BJ (cell line): ENCODE measurements at regions not wholly inside any gene's neighbourhood (a gene's known extent, or its start where the extent isn't known, plus 50 kb on each side); places are given as distances from the start of the nearest gene placed in this dataset.

Experiments used
- CTCF ChIA-PET: fragments of 350-600 bp; formaldehyde crosslinking; extraction: SDS; loops from one replicate; lab custom pipeline; 2021; ENCODE audit warnings: antibody characterized with exemption, inconsistent platforms; lab: Yijun Ruan, JAX
- POLR2A ChIA-PET: fragments of 300-600 bp; sonication (Branson Sonifier 250); formaldehyde crosslinking; extraction: SDS; loops from one replicate; lab custom pipeline; 2021; ENCODE audit warnings: antibody characterized with exemption; lab: Charles Lee
- DNase-seq: peaks from one replicate; pipeline ENCODE4 v3.0.0-alpha.2; 2011; ENCODE audit warnings: low read depth
- H3K27me3 ChIP-seq: 2 replicates; pipeline ENCODE4 v1.6.0; 2011; ENCODE audit warnings: low read length; ENCODE audit not compliant: control insufficient read depth, insufficient read depth
- H3K36me3 ChIP-seq: 2 replicates; pipeline ENCODE4 v1.5.1; 2011; ENCODE audit warnings: low read length; ENCODE audit not compliant: control insufficient read depth, insufficient read depth
- H3K4me3 ChIP-seq: 2 replicates; pipeline ENCODE4 v1.5.1; 2011; ENCODE audit warnings: low read depth, mild to moderate bottlenecking, control low read depth, low read length
- TF ChIP-seq, protein P1 (sequence below): IDR thresholded peaks from 2 replicates; pipeline ENCODE4 v1.5.1; 2011; ENCODE audit warnings: low read depth, mild to moderate bottlenecking, control low read depth, inconsistent platforms, low read length, moderate library complexity; ENCODE audit not compliant: insufficient read depth

DNA sequence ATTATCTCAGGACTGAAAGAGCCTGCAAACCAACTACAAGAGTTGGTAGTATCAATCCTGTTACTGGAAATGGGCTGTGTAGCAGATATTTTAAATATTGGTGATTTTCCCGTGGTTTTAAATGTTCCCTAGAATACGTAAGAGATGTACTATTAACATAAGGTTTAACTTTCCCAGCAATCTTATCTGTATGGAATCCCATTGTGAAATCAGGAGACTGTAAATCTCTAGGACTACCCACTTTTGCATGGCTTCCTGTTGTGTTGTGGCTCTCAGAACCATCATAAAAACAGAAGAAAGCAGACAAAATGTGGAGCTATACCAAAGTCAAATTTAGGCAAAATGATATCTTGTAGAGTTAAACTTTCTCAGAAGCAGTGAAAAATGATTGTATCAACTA is 641.5 kb upstream of the SETBP1 start:
- no peak for DNase-seq
- TF ChIP-seq, protein P1, sequence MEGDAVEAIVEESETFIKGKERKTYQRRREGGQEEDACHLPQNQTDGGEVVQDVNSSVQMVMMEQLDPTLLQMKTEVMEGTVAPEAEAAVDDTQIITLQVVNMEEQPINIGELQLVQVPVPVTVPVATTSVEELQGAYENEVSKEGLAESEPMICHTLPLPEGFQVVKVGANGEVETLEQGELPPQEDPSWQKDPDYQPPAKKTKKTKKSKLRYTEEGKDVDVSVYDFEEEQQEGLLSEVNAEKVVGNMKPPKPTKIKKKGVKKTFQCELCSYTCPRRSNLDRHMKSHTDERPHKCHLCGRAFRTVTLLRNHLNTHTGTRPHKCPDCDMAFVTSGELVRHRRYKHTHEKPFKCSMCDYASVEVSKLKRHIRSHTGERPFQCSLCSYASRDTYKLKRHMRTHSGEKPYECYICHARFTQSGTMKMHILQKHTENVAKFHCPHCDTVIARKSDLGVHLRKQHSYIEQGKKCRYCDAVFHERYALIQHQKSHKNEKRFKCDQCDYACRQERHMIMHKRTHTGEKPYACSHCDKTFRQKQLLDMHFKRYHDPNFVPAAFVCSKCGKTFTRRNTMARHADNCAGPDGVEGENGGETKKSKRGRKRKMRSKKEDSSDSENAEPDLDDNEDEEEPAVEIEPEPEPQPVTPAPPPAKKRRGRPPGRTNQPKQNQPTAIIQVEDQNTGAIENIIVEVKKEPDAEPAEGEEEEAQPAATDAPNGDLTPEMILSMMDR: no peak
- CTCF ChIA-PET: no interaction called here
- no peaks in the 10 kb centered on the region for H3K27me3 ChIP-seq
- POLR2A ChIA-PET: no interaction called here
- H3K4me3 ChIP-seq: no peak overlapping the region
- no peaks in the 10 kb centered on the region for H3K36me3 ChIP-seq

DNA sequence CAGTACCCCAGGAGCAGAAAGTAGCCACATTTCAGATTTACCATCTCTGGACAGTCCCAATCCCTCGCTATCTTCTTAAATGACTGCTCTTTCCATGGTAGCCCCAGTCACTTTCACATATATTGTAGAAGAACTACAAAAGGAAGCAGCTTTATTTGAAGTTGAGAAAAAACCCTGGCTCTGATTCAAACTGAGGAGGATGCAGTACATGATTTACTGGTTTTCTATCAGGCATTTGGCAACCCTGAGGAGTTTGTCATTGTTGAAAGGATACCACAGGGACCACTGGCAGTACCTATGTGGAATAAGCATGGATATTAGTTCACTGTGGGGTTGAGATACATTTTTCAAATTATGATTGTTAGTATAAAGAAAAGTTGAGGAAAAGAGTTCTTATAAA is 640.9 kb upstream of the SETBP1 start:
- TF ChIP-seq, protein P1: no peak
- no peak overlapping the region for H3K4me3 ChIP-seq
- no peak for DNase-seq
- no peaks in the 10 kb centered on the region for H3K36me3 ChIP-seq
- ChIA-PET CTCF (no interaction called here), POLR2A (no interaction called here)
- no peaks in the 10 kb centered on the region for H3K27me3 ChIP-seq

DNA sequence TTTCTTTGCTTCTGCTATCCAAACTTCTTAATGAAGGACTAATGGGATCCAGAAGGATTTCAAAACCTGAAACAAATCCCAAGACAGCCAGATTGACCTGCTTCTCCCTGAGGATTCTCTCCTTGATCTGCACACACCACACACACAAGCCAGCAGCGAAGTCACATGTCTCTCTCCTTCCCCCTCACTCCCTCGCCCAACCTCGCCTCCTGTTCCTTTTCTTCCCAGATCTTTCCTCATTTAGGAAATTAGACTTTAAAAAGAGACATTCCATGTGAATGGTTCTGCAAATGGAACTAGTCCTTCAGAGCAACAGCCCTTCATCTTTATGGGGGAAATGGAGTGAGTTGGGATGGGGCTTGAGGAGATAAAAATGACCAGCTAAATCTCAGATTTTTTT is 639.1 kb upstream of the SETBP1 start:
- Histone ChIP-seq H3K27me3 (no peaks in the 10 kb centered on the region), H3K4me3 (no peak overlapping the region), H3K36me3 (no peaks in the 10 kb centered on the region)
- ChIA-PET POLR2A (interaction anchor here (0.6 kb wide), 1 partner anchor 194 kb away, joined by 4 read pairs; no protein-coding TSS in a partner anchor), CTCF (no interaction called here)
- TF ChIP-seq, protein P1: no peak
- DNase-seq: no peak

DNA sequence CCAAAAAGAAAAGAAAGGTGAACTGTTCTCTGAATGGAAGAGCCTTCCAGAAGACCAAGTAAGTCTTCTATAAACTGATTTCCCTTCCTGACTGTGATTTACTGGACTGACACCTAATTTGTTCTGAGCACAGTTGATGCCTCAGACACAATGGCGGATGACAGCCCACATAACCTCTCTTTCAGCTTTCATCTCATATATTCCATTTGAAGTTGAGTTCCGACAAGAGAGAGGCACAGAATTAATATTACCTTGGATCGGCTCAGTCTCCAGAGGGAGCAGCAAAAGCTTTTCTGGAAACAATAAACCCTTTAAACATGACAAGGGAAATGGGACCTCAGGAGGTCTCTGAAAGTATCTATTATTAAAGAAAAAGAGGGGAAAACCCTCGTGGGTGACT is 638.7 kb upstream of the SETBP1 start:
- H3K27me3 ChIP-seq: no peaks in the 10 kb centered on the region
- H3K4me3 ChIP-seq: no peak overlapping the region
- ChIA-PET POLR2A (no interaction called here), CTCF (no interaction called here)
- TF ChIP-seq, protein P1: no peak
- H3K36me3 ChIP-seq: no peaks in the 10 kb centered on the region
- no peak for DNase-seq

DNA sequence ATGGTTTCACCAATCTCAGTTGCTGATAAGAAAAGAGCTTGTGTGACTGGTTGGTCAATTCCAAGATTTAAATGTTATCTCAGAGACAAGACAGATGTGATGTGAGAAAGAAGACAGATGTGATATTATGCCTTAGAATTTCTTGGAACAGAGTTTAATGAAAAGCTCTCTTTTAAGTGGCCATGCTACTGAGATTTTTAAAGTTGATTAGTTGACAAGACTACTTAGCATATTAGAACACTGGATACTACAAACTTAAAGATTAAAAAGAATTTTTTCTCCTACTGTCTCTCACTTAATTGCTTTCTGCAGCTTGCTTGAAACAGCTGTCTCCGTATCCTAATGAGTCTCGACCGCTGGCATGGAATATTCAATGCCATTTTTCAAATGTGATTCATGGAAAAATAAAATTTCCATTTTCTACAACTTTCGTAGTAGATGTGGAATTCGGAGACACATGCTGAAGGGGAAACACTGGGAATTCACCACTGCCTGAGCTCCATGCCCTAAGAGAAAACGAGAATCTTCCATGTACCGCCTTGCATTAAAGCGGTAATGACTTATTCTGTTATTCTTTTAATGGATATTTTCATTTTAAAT is 634.2 kb upstream of the SETBP1 start:
- Histone ChIP-seq H3K4me3 (no peak overlapping the region), H3K27me3 (no peaks in the 10 kb centered on the region), H3K36me3 (no peaks in the 10 kb centered on the region)
- ChIA-PET POLR2A (no interaction called here), CTCF (no interaction called here)
- DNase-seq: no peak
- TF ChIP-seq, protein P1: no peak
